Endometrium (tissue), 2 donors: ENCODE measurements at regions not wholly inside any gene's neighbourhood (a gene's known extent, or its start where the extent isn't known, plus 50 kb on each side); places are given as distances from the start of the nearest gene placed in this dataset.
"Not testable (repeated sequence)": the region's sequence is repeated elsewhere in the genome, so short reads cannot be mapped to it uniquely, and the experiment has no call there.

Experiments used
- FAIRE-seq: peaks from 2 replicates; lab custom pipeline; 2012; peaks lifted over from hg19 to GRCh38; lab: Jason Lieb, UNC
- donor health status: control.
- donor health status: control.

- FAIRE-seq = not testable (repeated sequence)
Observed at GRCh38 chr13:78866076-78866475, 207.1 kb upstream of the OBI1 start.

DNA sequence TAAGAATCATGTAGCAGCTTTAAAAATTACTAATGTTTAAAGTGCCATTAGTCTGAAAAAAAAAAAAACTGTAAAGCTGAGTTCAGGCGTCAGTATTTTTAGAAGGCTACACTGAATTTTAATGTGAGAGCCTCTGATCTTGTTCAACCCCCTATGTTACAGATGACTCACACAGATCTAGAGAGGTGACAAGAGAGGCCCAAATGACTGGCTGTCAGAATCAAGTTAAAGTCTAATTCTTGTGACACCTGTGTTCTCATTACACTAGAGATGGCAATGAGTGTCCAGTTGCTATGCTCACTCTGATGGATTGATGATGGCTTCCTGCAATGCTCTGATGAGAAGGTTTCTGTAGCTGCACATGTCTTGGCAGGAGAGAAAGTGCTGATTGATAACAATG, 203.5 kb upstream of the OBI1 start:
- no peak for FAIRE-seq

DNA sequence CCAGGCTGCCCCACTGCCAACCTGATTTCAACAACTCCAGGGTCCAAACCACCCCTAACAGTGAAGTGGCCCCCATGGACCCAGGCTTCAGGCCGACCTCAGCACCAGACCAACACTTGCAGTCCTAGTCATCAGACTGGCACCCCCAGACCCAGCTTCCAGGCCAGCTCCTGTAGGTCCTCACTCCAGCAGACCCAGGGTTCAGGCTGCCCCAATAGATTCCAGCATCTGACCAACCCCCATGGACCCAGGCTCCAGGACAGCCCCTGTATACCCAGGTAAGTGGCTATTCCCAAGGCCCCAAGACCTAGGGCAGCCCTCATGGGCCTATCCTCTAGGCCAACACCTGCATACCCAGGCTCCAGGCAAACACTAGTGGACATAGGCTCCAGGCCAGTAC, 193.8 kb upstream of the OBI1 start:
- FAIRE-seq = no peak

DNA sequence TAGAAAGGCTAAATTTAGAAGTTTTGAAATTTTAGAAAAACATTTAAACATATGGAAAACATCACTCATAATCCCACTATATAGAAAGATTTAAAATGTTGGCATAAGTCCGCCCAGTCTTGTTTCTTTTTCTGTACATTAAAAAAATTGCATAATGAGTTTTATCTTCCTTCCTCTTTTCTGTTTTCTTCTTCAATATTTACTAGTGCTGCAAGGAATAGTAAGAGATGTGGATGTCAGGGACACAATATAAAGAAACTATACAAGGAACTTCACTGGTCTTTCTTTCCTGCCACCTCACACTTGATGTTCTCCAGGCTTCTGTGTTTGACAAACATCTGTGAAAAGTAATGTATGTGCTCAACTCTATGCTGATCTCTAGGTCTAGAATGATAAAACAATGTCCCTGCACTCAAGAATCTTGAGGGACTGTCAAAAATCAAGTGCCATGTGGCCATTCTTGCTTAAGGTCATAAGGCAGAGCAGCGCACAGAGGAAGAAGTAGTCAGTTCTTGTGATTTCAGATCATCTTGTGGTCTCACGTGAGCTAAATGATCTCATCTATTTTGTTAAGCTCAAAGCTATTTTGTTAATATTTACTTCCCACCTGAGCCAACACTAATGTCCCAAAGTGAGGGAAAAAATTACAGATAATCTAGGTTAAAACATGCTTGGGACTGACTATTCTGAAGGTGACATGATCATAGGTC, 186.9 kb upstream of the OBI1 start:
- FAIRE-seq = no peak

GRCh38 chr13:78844106-78844505, 185.2 kb upstream of the OBI1 start:
- FAIRE-seq = no peak

- FAIRE-seq = no peak
Observed at GRCh38 chr13:78841358-78841963, 182.5 kb upstream of the OBI1 start.

GRCh38 chr13:78836238-78836784, 177.4 kb upstream of the OBI1 start:
- FAIRE-seq = no peak

GRCh38 chr13:78832461-78832860, 173.5 kb upstream of the OBI1 start:
- FAIRE-seq = no peak

DNA sequence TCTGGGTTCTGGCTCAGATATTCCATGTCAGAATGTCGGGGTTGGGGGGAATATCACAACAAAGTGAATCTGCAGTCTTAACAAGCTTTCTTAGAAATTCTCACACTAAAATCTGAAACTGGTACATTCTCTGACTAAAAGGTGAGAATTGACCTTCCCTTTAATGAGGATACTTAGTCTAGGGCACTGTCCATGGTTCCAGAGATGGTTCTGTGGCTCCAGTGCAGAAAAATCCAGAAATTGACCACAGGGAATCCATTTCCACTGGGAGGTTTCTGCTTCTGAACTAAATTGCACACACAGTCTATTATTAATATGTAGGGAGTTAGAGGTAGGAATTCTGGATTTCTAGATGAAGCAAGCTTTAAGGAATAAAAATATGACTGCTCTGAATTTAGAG, 171.6 kb upstream of the OBI1 start:
- FAIRE-seq = no peak

DNA sequence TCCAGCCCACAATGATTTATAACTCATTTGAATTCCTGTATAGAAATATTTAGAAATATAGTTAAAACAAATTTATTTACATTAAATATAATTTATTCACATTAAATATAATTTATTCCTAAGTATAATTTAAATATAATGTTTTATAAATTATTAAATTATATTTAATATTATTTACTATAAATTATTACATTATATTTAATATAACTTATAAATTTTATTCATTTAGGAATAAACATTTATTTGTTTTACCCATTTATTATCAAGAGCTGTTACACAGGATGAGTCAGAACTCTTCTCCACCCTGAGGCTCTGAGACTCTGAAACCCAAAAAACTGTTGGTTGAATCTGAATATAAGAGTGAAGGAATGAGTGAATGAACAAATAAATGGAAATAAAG, 170.9 kb upstream of the OBI1 start:
- FAIRE-seq = peak; percentile 69

DNA sequence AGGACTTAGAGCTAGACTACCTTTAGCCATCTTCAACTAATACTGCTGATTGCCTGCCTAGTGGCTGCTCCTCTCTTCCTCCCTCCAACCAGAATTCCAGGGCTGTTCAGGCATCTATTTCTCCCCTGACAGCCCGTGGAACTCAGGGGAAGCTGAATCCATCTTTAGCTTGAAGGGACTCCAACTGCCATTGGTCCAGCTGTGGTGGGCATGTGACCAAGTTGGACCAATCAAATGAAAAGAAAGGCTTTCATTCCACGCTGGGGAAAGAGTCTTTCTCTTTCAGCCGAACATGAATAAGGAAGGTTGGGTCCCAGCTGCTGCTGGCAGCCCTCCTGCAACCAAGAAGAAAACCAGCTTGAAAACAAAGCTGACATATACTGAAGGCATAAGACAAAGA, 168.5 kb upstream of the OBI1 start:
- no peak for FAIRE-seq

DNA sequence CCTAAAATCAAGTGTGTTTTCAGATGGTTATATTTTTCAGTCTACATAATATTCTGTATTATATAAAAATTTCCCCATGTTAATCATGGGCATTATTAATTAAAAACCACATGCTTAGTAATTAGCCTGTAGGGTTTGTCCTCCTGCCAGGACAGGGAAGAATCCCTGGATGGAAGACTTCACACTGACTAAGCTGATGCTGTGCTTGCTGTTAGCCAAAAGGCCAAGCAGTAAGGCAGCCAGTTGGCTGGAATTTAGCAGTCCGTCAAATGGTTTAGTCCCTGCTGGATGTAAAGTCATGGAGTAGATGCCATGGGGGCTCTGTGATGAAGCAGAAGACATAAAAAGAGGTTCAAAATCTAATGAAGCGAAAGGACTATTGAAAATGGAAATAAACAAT, 168.0 kb upstream of the OBI1 start:
- FAIRE-seq = no peak

DNA sequence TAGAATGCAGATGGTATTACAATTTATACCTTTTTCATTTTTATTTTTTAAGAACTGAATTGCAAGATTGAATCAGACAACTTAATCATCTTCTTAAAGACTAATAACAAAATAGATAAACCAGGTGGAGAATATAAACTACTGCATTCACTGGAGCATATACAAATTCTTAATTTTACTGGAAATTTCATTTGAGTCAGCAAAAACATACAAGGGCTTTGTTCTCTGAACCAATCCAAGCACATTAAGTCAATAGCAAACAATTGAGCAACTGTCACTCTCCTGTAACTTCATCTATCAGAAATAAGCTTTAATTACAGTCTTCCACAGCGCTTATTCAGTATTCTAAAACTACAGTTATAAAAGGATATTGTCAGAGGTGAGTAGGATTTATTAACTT, 167.4 kb upstream of the OBI1 start:
- FAIRE-seq = no peak

- no peak for FAIRE-seq
Observed at GRCh38 chr13:78820541-78820940, 161.6 kb upstream of the OBI1 start.

DNA sequence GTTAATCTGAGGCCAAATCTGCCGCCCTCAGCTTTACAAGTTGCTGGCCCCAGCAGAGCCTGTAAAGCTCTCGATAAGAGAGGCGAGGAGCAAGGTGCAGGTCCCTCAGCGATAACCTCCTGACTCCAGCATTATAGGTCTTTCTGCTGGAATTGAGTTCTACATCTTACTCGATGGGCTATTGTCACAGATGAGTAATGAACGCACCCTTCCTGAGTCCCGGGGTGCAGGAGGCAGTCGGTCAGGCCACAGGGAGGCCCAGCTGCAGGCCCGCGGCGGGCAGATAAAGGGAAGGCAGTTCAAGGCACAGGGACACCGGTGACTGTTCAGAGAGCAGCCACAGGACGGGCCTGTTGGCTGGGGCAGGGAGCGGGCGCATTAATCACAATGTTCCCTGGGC, 157.6 kb upstream of the OBI1 start:
- no peak for FAIRE-seq

- no peak for FAIRE-seq
Observed at GRCh38 chr13:78816154-78816553, 157.2 kb upstream of the OBI1 start.

DNA sequence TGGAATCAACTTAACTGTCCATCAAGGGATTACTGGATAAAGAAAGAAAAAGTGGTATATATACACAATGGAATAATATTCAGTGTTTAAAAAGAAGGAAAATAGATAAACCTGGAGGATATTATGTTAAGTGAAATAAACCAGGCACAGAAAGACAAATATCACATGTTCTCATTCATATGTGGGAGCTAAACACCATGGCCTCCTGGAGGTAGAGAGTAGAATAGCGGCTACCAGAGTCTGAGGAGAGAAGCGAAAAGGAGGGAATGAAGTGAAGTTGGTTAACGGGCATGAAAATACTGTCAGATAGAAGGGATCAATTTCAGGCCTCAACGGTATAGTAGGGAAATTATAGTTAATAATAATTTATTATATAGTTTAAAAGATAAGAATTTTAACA, 147.5 kb upstream of the OBI1 start:
- FAIRE-seq = no peak

DNA sequence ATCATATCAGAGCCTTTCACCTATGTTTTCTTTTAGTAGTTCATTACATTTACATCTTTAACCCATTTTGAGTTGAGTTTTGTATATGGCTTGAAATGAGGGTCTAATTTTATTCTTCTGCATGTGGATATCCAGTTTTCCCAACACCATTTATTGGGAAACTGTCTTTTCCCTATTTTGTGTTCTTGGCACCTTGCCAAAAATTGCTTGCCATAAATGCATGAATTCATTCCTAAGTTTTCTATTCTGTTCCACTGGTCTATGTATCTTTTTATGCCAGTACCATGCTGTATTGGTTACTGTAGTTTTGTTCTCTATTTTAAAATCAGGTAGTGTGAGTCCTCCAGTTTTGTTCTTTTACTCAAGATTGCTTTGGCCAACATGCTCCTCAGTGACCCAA, 144.0 kb upstream of the OBI1 start:
- no peak for FAIRE-seq

DNA sequence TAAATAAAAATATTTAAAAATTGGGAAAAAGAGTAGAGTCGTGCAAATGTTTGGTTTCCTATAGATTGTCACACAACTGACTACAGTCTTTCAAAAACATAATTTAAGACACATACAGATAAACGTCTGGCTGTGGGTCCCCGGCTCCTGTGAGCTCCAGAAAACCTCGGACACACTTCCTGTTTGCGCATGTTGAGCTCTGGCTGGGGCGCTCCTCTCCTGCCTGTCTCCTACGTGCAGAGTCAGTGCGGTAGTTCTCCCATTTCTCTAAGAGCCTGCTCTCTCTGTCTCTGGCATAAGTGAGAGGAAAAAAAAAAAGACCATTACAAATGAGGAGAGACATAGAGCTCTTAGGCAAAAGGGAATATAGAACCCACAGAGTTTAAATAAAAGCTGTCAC, 128.2 kb upstream of the OBI1 start:
- FAIRE-seq = no peak

DNA sequence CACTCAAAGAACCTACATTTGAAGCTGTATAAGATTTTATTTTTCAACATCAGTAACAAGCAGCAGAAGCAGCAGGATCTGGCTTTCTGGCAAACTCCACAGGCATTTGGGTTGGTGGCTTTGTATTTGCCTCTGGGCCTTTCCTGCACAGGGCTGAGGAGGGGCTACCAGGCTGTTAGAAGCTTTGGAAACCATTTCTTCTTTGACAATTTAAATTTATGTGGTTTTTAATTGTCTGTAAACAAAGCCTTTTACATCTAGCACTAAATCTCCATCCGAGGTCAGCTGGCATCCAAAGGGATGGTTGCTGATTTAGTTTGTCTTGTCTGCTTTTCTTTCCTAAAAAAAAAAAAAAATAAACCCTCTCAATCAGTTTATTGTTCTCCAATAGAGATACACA, 127.5 kb upstream of the OBI1 start:
- FAIRE-seq = no peak

- no peak for FAIRE-seq
Observed at GRCh38 chr13:78785764-78786163, 126.8 kb upstream of the OBI1 start.

- no peak for FAIRE-seq
Observed at GRCh38 chr13:78784014-78784750, 125.2 kb upstream of the OBI1 start.

- no peak for FAIRE-seq
Observed at GRCh38 chr13:78780708-78781107, 121.8 kb upstream of the OBI1 start.
